OCI-LY3 (cell line): ENCODE measurements at regions not wholly inside any gene's neighbourhood (a gene's known extent, or its start where the extent isn't known, plus 50 kb on each side); places are given as distances from the start of the nearest gene placed in this dataset.

Experiments used
- H2AFZ ChIP-seq: fragments of 200-600, 300-600 bp; shearing (Covaris generic); 2 replicates; pipeline ENCODE4 v1.6.0; 2014; ENCODE audit warnings: antibody characterized with exemption, low read depth, low read length
- H3K27ac ChIP-seq: fragments of 200-600, 300-600 bp; sonication (generic); 2 replicates; pipeline ENCODE4 v1.5.1; 2014; ENCODE audit warnings: mild to moderate bottlenecking, low read length, moderate library complexity, mixed read lengths
- H3K27me3 ChIP-seq: fragments of 200-600, 300-600 bp; sonication (generic); 2 replicates; pipeline ENCODE4 v1.6.1; 2014; ENCODE audit warnings: low read depth, low read length, mixed read lengths
- H3K36me3 ChIP-seq: fragments of 200-600, 300-600 bp; sonication (generic); replicated peaks from 2 replicates; pipeline ENCODE3; 2014; ENCODE audit warnings: low read depth, low read length, mixed read lengths
- H3K4me1 ChIP-seq: fragments of 300-600, 200-600 bp; sonication (generic); 2 replicates; pipeline ENCODE4 v1.6.1; 2014; ENCODE audit warnings: low read length, mixed read lengths
- H3K4me2 ChIP-seq: fragments of 200-600, 300-600 bp; sonication (generic); 2 replicates; pipeline ENCODE4 v1.6.1; 2014; ENCODE audit warnings: low read length, mixed read lengths
- H3K4me3 ChIP-seq: fragments of 300-600, 200-600 bp; sonication (generic); 2 replicates; pipeline ENCODE4 v1.5.1; 2014; ENCODE audit warnings: antibody characterized with exemption, mild to moderate bottlenecking, low read length, moderate library complexity
- H3K79me2 ChIP-seq: fragments of 300-600, 200-600 bp; shearing (Covaris generic); 2 replicates; pipeline ENCODE4 v1.6.1; 2014; ENCODE audit warnings: mild to moderate bottlenecking, low read length, mixed read lengths
- H3K9ac ChIP-seq: fragments of 300-600, 200-600 bp; shearing (Covaris generic); 2 replicates; pipeline ENCODE4 v1.6.0; 2014; ENCODE audit warnings: mild to moderate bottlenecking, low read length, moderate library complexity
- H3K9me3 ChIP-seq: fragments of 200-600, 300-600 bp; shearing (Covaris generic); 2 replicates; pipeline ENCODE4 v1.6.1; 2014; ENCODE audit warnings: low read length, mixed read lengths; ENCODE audit not compliant: insufficient read depth
- H4K20me1 ChIP-seq: fragments of 200-600, 300-600 bp; sonication (generic); 2 replicates; pipeline ENCODE4 v1.6.1; 2016; ENCODE audit warnings: low read length, mixed read lengths; ENCODE audit not compliant: insufficient read depth
- CTCF ChIP-seq: fragments of 200-600, 300-600 bp; sonication (generic); IDR thresholded peaks from 2 replicates; pipeline ENCODE4 v1.5.1; 2014; ENCODE audit warnings: antibody characterized with exemption, low read length, low read depth
- EZH2phosphoT487 ChIP-seq: fragments of 200-600 bp; shearing (Covaris generic); IDR thresholded peaks from 2 replicates; pipeline ENCODE4 v1.6.1; 2018; ENCODE audit warnings: antibody characterized with exemption, mixed run types, low read depth

DNA sequence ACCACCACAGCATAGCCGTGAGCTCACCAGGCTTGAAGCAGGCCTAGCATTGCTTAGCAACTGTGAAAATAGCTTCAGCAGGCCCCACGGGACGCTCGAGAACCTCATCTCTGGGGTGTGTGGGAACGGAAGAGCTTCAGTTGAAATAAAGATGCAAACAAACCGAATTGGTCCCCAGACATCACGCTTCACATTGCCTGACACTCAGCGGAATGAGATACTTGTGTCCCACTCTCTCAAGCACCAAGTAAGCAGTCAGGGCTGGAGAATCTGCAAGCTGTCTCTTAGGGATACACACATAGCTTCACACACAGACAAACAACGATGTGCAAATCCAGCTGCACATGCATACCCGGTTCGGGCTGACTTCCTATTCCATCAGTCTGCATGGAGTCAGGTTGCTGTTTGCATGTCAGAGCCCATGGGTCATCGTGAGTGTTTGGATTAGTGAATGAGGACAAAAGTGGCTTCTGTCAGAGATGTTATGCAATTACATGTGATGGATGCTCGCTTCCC, 205.7 kb downstream of the SNX19 start:
- Histone ChIP-seq H3K4me1 (no peaks in the 10 kb centered on the region), H3K27ac (no peak overlapping the region), H3K36me3 (no peaks in the 10 kb centered on the region), H3K4me2 (no peak overlapping the region), H3K9ac (no peak overlapping the region), H4K20me1 (no peaks in the 10 kb centered on the region), H3K9me3 (no peaks in the 10 kb centered on the region), H3K79me2 (no peaks in the 10 kb centered on the region), H3K27me3 (peaks cover 48% of the 10 kb centered on the region), H2AFZ (no peak overlapping the region), H3K4me3 (no peak overlapping the region)
- no peak for TF ChIP-seq CTCF
- TF ChIP-seq EZH2phosphoT487: no peak

GRCh38 chr11:130711193-130711592, 205.1 kb downstream of the SNX19 start:
- H2AFZ ChIP-seq: no peak overlapping the region
- no peaks in the 10 kb centered on the region for H3K4me1 ChIP-seq
- H4K20me1 ChIP-seq: no peaks in the 10 kb centered on the region
- TF ChIP-seq EZH2phosphoT487: no peak
- no peak for TF ChIP-seq CTCF
- H3K9me3 ChIP-seq: no peaks in the 10 kb centered on the region
- H3K36me3 ChIP-seq: no peaks in the 10 kb centered on the region
- H3K27ac ChIP-seq: no peak overlapping the region
- peaks cover 43% of the 10 kb centered on the region for H3K27me3 ChIP-seq
- H3K9ac ChIP-seq: no peak overlapping the region
- H3K4me2 ChIP-seq: no peak overlapping the region
- H3K4me3 ChIP-seq: no peak overlapping the region
- no peaks in the 10 kb centered on the region for H3K79me2 ChIP-seq

DNA sequence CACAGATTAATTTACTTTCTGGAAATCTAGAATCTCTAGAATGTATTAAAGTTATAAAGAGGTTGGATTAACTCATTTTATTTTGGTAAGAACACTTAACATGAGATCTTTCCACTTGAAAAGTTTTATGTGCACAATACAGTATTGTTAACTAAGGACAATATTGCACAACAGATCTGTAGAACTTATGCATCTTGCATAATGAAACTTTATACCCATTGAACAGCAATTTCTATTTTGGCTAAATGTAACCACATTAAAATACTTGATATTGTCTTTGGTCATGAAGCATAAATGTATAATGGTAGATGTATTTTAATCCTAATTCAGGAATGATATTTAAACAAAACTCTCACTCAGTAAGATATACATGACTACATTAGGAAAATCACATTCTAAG, 203.8 kb downstream of the SNX19 start:
- Histone ChIP-seq H3K4me1 (no peaks in the 10 kb centered on the region), H3K79me2 (no peaks in the 10 kb centered on the region), H3K9ac (no peak overlapping the region), H3K36me3 (no peaks in the 10 kb centered on the region), H2AFZ (no peak overlapping the region), H3K9me3 (no peaks in the 10 kb centered on the region), H3K27me3 (peaks cover 37% of the 10 kb centered on the region), H4K20me1 (no peaks in the 10 kb centered on the region), H3K27ac (no peak overlapping the region), H3K4me3 (no peak overlapping the region), H3K4me2 (no peak overlapping the region)
- no peak for TF ChIP-seq EZH2phosphoT487
- TF ChIP-seq CTCF: no peak

GRCh38 chr11:130715085-130715876, 201.0 kb downstream of the SNX19 start:
- TF ChIP-seq EZH2phosphoT487: no peak
- TF ChIP-seq CTCF: no peak
- Histone ChIP-seq H3K9ac (no peak overlapping the region), H3K9me3 (no peaks in the 10 kb centered on the region), H3K27me3 (peaks cover 27% of the 10 kb centered on the region), H3K27ac (no peak overlapping the region), H3K79me2 (no peaks in the 10 kb centered on the region), H4K20me1 (no peaks in the 10 kb centered on the region), H3K36me3 (no peaks in the 10 kb centered on the region), H3K4me3 (no peak overlapping the region), H3K4me1 (no peaks in the 10 kb centered on the region), H2AFZ (no peak overlapping the region), H3K4me2 (no peak overlapping the region)
